ENCODE measurements at regions not wholly inside any gene's neighbourhood (a gene's known extent, or its start where the extent isn't known, plus 50 kb on each side); places are given as distances from the start of the nearest gene placed in this dataset.

GRCh38 chr21:36554411-36555157, 74.7 kb upstream of the CLDN14 start:
- DNase-seq (ENCODE audit: low spot score), result no peak

GRCh38 chr21:36555199-36555800, 75.4 kb upstream of the CLDN14 start:
- no peak for DNase-seq (ENCODE audit: low spot score)

DNA sequence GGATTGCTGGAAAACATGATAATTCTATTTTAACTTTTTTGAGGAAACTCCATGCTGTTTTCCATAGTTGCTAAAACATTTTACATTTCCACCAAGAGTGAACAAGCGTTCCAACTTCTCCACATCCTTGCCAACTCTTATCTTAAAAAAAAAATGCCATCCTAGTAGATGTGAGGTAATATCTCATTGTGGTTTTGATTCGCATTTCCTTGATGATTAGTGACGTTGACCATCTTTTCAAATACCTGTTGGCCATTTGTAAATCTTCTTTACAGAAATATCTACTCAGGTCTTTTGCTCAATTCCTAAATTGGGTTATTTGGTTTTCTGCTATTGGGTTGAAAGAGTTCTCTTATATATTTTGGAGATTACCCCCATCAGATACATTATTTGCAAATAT, 77.4 kb upstream of the CLDN14 start:
- DNase-seq (ENCODE audit: low spot score), result no peak

DNA sequence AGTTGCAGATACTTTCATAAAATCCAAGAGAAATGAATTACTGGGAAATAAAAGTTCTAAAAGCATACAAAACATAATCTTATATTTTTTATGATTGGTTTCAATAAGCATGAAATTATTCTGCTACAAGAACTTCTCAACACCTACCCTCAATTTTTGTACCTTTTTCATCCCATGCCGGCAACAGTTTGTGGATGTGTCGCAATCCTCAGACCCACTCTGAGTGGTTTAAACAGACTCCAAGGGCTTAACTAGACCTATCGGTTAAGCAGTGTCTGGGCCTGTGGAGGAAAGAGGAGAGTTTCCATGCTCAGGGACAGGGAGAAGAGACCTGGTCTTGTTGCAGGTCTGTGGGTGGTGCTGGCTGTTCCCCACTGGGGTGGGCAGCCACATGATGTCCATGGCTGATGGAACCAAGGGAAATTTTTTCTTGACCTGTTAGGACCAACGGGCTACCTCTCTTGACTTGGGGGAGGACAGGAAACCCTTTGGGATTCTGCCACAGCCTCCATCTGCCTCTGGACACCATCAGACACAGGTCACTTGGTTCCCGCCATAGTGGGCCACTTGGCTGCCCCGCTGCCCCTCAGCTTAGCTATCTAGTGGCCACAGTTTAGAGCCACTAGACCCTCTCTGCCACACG, 81.1 kb upstream of the CLDN14 start:
- DNase-seq (ENCODE audit: low spot score), result no peak

DNA sequence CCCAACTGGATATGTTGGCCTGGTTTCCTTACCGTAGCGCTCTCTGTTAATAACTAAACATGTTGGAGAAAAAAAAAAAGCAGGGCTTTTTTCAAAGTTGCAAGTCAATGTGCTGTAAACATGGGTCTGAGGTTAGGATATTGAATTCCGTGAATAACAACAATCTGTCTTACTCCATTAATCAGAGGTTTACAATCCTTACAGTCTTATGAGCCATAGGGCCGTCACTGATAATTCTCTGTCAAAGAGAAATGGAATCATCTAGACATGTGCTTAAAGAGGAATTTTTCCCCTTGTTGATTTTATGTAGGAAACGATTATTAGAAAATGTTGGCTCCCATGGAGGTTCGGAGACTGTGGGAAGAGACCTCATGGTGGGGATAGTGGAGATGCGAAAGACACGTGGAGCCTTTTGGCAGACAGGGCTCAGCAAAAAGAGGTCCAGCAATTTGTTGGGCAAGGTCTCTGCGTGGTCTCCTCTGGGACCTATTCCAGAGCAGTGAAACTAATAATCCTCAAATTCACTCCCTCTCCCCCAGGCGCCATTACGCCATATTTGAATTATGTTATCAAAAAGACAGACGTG, 83.5 kb upstream of the CLDN14 start:
- no peak for DNase-seq (ENCODE audit: low spot score)

DNA sequence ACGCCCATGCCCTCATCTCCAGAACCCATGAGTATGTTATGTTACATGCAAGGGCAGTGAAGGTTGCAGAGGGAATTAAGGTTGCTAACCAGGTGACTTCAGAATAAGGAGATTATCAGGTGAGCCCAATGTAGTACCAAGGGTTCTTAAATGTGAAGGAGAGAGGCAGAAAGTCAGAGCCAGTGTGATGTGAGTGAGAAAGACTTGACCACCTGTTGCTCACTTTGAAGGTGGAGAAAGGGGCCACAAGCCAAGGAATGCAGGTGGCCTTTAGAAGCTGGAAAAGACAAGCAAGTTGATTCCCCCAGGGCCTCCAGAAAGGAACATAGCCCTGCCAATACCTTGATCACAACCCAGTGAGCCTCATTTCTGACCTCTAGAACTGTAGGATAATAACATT, 84.7 kb upstream of the CLDN14 start:
- DNase-seq (ENCODE audit: low spot score), result no peak

GRCh38 chr21:36565540-36565939, 85.6 kb upstream of the CLDN14 start:
- DNase-seq (ENCODE audit: low spot score), result no peak

GRCh38 chr21:36566644-36567043, 86.7 kb upstream of the CLDN14 start:
- DNase-seq (ENCODE audit: low spot score), result no peak

DNA sequence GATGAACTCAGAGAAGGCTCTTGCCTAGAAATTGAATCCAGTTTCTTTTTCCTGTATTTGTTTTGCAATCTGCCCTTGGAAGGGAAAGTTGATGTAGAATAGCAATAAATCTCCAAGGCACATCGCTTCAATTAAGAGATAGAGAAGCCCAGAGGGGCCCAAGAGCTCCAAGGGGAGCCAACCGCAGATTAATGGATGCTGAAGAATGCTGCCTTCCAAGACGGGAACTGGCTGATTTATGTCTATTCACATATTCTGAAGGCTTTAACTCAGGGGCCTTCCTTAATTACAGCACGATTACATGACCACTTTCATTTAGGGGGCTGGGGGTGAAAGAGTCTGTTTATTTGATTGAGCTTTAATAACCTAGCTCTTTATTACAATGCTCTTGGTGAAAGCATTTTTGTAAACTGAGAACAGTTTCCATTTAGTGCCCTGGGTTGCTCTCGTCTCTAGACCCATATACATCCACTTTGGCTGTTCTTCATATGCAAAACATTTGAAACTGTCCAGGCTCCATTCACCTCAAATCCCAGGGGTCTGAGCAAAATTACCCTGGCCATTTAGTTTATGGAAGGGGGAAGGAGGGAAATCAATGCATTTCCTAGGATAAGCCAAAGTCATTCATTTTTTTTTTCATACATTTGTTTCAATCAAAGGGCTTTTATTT, 87.4 kb upstream of the CLDN14 start:
- DNase-seq (ENCODE audit: low spot score), result no peak

GRCh38 chr21:36569511-36569910, 89.6 kb upstream of the CLDN14 start:
- DNase-seq (ENCODE audit: low spot score), result no peak

GRCh38 chr21:36571556-36571955, 91.6 kb upstream of the CLDN14 start:
- no peak for DNase-seq (ENCODE audit: low spot score)

DNA sequence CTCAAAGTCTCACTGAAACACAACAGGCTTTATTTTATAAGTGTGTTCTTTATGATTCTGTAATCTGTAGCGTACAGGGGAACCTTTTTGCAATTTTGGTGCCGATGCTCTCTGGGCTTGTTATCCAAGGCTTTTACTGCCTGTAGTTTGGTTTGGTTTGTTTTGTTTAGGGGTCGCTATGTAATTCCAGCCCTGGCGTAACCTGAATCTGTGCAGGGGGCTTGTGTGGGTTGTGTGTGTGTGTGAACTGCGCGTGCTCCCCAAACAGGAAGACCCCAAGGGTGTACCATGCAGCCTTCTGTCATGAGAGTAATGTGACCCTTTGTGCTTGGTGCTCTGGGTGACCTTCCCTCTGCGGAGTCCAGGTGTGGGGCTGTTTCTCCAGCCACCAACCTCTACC, 92.1 kb upstream of the CLDN14 start:
- DNase-seq (ENCODE audit: low spot score), result no peak

DNA sequence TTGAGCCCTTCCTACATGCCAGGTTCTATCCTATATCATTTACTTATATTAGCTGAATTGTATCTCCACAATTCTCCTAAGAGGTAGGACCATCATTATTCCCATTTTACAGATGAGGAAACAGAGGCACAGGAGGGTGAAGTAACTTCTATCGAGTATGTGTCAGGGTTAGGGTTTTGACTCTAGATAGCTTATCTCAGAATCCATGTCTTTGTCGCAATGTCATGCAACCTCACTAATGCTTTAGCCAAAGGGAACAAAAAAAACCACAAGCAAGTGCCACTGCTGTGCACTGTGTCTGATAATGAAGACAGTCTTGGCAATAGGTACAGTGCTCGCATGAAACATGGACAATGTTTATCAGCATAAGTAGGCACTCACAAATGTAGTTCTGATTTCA, 95.4 kb upstream of the CLDN14 start:
- DNase-seq (ENCODE audit: low spot score), result no peak

GRCh38 chr21:36576441-36576840, 96.5 kb upstream of the CLDN14 start:
- DNase-seq (ENCODE audit: low spot score), result no peak

GRCh38 chr21:36579898-36580297, 100.0 kb upstream of the CLDN14 start:
- no peak for DNase-seq (ENCODE audit: low spot score)

GRCh38 chr21:36582271-36582670, 102.3 kb upstream of the CLDN14 start:
- DNase-seq (ENCODE audit: low spot score), result no peak

- DNase-seq (ENCODE audit: low spot score), result no peak
These were observed 103.7 kb upstream of the CLDN14 start for GRCh38 chr21:36583591-36583990.

GRCh38 chr21:36584980-36585940, 105.3 kb upstream of the CLDN14 start:
- no peak for DNase-seq (ENCODE audit: low spot score)

DNA sequence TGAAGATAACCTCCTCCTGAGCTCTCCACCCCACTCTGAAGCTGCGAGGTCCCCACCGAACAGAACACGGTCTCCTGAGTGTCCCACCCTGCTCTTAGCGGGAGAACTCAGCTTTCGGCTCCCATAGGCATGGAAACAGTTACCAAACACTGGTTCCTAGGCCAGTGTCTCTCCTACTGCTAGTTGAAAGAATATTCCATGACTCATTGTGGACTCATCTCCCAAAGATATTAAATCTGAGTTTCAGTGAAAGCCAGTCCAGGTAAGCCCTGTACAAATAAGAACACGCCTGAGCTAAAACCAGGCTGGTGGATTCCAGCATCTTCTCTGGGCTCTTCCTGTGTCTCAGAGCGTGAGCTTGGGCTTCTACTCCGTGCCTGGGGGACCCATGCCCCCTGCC, 107.5 kb upstream of the CLDN14 start:
- DNase-seq (ENCODE audit: low spot score), result no peak

DNA sequence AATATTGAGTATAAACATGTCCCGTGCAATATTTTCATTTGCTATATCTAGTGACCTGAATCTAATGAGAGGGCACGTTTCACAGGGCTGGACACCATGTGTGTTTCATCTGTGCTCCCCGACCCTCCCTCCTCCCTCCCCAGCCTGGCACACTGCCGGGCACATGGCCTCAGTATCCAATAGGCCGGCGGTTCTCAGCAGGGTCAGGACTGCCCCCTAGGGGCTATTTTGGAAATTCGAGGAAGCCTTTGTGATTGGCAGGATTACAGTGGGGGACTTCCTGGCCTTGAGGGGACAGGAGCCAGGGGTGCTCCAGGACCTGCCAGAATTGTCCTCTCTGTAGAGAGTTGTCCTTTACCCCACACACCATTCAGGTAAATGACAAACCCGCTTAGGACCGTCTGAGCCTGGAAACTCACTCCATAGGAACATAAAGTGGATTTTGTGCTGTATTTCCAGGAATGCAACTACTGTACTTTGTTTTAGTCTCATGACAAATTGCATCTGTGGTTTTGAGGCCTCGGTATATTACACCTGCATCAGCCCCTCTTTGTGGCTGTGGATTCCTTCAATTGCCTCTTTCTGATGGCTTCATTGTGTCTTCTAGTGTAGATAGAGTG, 109.5 kb upstream of the SIM2 start:
- peak; percentile 61 for DNase-seq (ENCODE audit: low spot score)
